GM12872 (cell line): ENCODE measurements at regions not wholly inside any gene's neighbourhood (a gene's known extent, or its start where the extent isn't known, plus 50 kb on each side); places are given as distances from the start of the nearest gene placed in this dataset.

Experiments
- TF ChIP-seq, protein P1 (sequence below): IDR thresholded peaks from 3 replicates; pipeline ENCODE4 v1.5.1; 2011; ENCODE audit warnings: low read depth, mild to moderate bottlenecking, low read length, moderate library complexity; ENCODE audit not compliant: insufficient read depth

DNA sequence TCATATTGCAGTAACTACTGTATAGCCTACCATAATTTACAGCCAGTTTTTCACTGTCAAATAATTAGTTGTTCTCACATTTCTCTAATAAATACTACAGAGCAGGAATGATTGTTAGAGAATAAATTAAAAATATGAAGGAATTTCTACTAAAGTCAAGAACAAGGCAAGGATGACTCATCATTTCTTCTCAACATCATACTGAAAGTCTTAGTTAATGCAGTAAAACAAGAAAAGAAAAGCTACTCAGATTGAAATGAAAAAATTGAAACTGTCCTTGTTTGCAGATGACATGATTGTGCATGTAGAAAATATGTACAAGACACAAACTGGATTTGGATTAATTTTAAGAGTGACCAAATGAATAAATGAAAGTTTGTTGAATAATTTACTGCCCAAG, 608.2 kb downstream of the NSUN3 start:
- TF ChIP-seq, protein P1, sequence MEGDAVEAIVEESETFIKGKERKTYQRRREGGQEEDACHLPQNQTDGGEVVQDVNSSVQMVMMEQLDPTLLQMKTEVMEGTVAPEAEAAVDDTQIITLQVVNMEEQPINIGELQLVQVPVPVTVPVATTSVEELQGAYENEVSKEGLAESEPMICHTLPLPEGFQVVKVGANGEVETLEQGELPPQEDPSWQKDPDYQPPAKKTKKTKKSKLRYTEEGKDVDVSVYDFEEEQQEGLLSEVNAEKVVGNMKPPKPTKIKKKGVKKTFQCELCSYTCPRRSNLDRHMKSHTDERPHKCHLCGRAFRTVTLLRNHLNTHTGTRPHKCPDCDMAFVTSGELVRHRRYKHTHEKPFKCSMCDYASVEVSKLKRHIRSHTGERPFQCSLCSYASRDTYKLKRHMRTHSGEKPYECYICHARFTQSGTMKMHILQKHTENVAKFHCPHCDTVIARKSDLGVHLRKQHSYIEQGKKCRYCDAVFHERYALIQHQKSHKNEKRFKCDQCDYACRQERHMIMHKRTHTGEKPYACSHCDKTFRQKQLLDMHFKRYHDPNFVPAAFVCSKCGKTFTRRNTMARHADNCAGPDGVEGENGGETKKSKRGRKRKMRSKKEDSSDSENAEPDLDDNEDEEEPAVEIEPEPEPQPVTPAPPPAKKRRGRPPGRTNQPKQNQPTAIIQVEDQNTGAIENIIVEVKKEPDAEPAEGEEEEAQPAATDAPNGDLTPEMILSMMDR, result no peak

DNA sequence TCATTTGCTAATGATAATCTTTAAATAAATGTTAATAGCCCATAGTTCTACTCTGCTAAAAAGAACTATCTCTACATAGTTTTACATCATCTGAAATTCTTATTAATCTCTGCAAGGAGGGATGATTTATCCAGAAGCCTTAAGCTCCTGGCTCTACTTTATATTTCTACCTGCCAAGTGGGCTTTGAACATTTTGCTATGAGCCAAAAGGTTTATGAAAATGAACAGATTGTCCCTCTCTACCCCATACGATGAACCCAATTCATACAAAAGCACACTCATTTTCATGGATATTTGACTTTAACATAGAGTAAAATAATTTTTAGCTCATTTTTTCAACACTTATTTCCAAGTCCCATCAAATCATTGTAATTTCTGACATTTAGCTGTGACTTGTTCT, 611.0 kb downstream of the NSUN3 start:
- TF ChIP-seq, protein P1, result no peak

DNA sequence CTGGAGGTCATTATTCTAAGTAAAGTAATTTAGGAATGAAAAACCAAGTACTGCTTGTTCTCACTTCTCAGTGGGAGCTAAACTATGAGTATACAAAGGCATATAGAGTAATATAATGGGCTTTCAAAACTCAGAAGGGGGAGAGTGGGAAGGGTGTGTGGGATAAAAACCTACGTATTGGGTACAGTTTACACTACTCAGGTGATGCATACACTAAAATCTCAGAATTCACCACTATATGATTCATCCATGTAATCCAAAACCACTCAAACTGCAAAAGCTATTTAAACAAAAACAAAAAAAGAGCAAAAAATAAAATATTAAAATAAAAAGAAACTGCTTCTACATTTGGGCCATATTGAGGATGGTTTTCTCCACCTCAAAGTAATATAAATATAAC, 623.3 kb downstream of the NSUN3 start:
- TF ChIP-seq, protein P1, result no peak

DNA sequence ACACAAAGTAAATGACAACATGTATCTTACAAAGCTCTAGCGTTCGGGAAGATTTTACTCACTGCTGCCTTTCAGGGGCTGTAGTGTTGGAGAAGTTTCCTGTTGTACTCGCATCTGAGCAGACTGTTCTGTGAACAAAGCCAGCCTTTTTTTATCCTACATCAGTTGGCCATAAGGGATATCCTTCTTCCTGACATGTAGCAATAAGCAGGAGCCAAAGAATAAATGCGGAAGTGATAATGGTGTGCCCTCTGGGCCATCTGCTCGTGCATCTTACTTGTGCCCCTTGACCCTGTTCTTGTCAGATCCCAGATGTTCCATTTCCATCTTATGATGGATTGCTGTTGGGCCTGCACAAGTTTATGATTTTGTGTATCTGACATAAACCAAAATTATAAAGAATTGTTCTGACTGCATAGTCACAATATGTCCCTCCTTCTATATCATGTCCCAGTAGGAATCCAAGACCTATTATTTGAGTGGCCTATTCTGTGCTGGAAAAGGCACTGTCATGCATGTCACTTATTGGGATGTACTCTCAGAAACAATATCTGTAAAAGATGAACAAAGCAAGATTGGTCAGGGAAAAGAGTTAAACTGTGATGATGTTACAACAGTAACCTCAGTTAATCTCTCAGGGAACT, 631.3 kb downstream of the NSUN3 start:
- TF ChIP-seq, protein P1, result no peak

DNA sequence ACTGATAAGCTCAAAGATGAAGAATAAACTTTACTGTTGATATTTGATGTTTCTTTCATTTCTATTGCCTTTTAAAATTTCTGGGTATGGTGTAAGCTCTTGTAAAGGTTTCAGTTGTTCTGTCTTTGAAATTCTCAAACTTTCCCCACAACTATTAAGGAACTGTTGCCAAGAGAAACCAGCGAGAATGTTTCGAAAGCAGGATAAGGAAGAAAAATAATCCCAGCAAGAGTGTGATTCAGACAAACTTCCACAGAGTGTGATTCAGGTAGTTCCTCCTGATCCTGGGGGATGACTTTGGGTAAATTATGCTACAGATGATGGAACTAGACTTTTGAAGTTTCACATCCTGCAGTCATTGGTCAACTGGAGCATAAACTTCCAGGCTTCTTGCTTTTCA, 632.0 kb downstream of the NSUN3 start:
- TF ChIP-seq, protein P1, result no peak

DNA sequence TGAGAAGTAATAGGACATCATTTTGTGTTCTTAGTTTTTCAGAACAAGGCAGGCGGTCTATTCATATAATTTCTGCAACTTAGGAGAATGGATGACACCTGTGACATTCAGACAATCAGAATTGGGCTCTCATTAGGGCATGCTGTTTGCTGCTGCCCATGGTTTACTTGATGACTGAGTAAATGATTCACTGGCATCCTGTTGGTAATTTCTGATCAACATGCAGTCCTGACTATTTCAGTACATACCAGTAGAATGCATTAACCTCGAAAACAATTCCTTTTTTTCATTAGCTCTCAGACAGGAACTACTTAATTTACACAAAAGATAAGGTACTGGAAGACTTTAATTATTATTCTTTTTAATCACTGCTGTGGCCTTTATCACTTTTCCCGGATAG, 641.6 kb downstream of the NSUN3 start:
- TF ChIP-seq, protein P1, result no peak

DNA sequence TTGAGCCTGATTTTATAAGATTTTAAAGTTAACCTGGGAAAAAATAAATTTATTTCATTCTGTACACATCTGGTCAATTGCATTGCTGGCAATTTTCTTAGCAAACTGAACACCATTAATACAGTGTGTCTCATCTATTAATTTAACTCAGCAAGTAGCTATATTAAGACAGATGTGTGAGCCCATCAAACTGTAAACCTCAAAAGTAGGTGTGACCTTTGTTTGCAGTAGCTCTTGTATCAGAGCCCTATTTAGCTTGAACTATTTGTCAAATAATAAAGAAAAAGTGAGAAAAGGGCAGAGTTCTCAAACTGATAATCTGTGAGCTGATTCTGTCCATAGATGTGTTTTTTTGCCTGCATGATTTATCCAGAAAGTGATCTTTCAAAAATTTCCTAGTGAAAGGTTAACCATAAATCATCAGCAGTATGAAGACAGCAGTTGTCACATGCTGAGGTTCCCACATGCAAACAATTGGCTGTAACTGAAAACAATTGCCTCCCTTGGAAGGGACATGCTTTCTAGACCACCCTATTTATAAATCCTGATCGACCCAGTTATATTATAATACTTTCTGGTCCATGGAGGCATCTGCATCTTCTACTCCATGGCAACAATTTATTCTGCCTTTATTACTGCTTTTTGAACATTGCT, 646.5 kb downstream of the NSUN3 start:
- TF ChIP-seq, protein P1, result no peak

DNA sequence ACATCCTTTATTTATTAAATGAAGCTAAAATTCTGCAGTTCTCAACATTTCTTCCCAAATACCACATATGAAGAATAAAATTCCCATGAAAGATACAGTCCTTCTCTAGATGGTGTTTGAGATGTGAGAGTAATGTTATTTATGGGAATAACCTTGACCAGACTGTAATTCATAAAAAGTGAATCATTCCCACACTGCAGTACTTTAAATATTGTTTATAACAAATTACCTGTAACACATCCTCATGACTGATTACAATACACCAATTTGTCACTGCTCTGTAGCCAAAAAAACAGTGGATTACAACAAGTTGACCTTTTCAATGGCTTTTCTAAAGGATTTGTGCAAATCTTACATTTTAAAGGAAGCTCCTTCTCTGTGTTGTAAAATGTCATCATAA, 651.3 kb downstream of the NSUN3 start:
- TF ChIP-seq, protein P1, result no peak
